ENCODE measurements at regions not wholly inside any gene's neighbourhood (a gene's known extent, or its start where the extent isn't known, plus 50 kb on each side); places are given as distances from the start of the nearest gene placed in this dataset.

DNA sequence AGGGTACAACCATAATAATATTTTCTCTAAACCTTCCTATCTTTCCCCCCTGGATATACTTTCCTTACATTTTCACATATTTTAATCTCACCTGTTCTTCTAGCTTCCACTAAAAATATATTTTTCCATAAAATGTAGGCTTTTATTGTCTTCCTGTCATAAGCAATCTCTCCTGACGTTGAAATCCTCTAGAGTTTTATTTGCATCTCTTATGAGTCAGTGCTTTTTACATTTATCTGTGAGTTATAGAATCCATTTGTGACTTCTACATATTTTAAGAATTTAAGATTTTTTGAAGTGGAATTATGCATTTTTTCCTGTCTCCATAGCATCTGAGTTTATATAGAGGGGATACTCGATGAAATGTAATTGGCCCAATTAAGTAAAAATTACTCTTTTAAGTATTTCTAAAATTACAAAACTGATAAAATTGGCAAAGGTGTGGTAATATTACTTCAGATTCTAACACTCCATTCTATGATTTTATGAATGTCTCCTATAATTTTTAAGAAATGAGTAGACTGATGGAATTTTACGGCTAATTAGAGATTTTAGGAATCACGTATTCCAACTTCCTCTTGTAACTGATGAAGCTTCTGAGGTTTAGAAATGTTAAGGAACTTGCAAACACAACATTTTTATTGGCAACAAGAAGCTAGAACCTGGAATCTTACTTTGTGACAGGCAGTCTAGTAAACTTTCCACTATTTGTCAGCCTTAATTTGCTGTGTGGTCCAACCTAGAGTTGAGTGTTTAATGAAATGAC, 422.9 kb upstream of the SEMA3A start:
- Histone ChIP-seq H3K4me1 (no peaks in the 10 kb centered on the region), H3K4me3 (no peak overlapping the region), H3K27me3 (ENCODE audit: insufficient read depth in 3 of 3, low read length in 2 of 3) (no peaks in the 10 kb centered on the region), H3K36me3 (ENCODE audit: insufficient read depth in 1 of 2, low read depth in 1 of 2) (no peaks in the 10 kb centered on the region), H3K27ac (no peak overlapping the region), H3K9me3 (no peaks in the 10 kb centered on the region)
- no peak for DNase-seq
- no peak for ATAC-seq
- 74 to 81% (median 80%) methylated on average over 4 of the region's 4 CpGs for WGBS, 3 donors
- intact Hi-C loops (cut with DNase I), result no loop called here
- TF ChIP-seq, protein P1, sequence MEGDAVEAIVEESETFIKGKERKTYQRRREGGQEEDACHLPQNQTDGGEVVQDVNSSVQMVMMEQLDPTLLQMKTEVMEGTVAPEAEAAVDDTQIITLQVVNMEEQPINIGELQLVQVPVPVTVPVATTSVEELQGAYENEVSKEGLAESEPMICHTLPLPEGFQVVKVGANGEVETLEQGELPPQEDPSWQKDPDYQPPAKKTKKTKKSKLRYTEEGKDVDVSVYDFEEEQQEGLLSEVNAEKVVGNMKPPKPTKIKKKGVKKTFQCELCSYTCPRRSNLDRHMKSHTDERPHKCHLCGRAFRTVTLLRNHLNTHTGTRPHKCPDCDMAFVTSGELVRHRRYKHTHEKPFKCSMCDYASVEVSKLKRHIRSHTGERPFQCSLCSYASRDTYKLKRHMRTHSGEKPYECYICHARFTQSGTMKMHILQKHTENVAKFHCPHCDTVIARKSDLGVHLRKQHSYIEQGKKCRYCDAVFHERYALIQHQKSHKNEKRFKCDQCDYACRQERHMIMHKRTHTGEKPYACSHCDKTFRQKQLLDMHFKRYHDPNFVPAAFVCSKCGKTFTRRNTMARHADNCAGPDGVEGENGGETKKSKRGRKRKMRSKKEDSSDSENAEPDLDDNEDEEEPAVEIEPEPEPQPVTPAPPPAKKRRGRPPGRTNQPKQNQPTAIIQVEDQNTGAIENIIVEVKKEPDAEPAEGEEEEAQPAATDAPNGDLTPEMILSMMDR (IDR thresholded peaks at IDR 0.05), result no peak

GRCh38 chr7:84614821-84615501, 420.4 kb upstream of the SEMA3A start:
- H3K9me3 ChIP-seq, result no peaks in the 10 kb centered on the region
- no peak overlapping the region for H3K27ac ChIP-seq
- intact Hi-C loops (cut with DNase I), result no loop called here
- no peaks in the 10 kb centered on the region for H3K27me3 ChIP-seq (ENCODE audit: insufficient read depth in 3 of 3, low read length in 2 of 3)
- TF ChIP-seq, protein P1 (IDR thresholded peaks at IDR 0.05), result no peak
- DNase-seq, result no peak
- no peaks in the 10 kb centered on the region for H3K4me1 ChIP-seq
- H3K36me3 ChIP-seq (ENCODE audit: insufficient read depth in 1 of 2, low read depth in 1 of 2), result no peaks in the 10 kb centered on the region
- ATAC-seq, result no peak
- no peak overlapping the region for H3K4me3 ChIP-seq

- H3K4me3 ChIP-seq, result no peak overlapping the region
- WGBS, 3 donors, result 68 to 73% (median 71%) methylated on average over 5 of the region's 5 CpGs
- H3K36me3 ChIP-seq (ENCODE audit: insufficient read depth in 1 of 2, low read depth in 1 of 2), result no peaks in the 10 kb centered on the region
- ATAC-seq, result no peak
- intact Hi-C loops (cut with DNase I), result no loop called here
- TF ChIP-seq, protein P1 (IDR thresholded peaks at IDR 0.05), result no peak
- no peak for DNase-seq
- H3K4me1 ChIP-seq, result no peaks in the 10 kb centered on the region
- H3K27ac ChIP-seq, result no peak overlapping the region
- no peaks in the 10 kb centered on the region for H3K27me3 ChIP-seq (ENCODE audit: insufficient read depth in 3 of 3, low read length in 2 of 3)
- H3K9me3 ChIP-seq, result no peaks in the 10 kb centered on the region
Observed at GRCh38 chr7:84612981-84613681, 418.5 kb upstream of the SEMA3A start.

- TF ChIP-seq, protein P1 (IDR thresholded peaks at IDR 0.05), result no peak
- no peak for ATAC-seq
- H3K4me3 ChIP-seq, result no peak overlapping the region
- no peak for DNase-seq
- H3K4me1 ChIP-seq, result no peaks in the 10 kb centered on the region
- no peaks in the 10 kb centered on the region for H3K36me3 ChIP-seq (ENCODE audit: insufficient read depth in 1 of 2, low read depth in 1 of 2)
- no peaks in the 10 kb centered on the region for H3K9me3 ChIP-seq
- H3K27ac ChIP-seq, result no peak overlapping the region
- no peaks in the 10 kb centered on the region for H3K27me3 ChIP-seq (ENCODE audit: insufficient read depth in 3 of 3, low read length in 2 of 3)
- WGBS, 3 donors, result 48 to 66% (median 56%) methylated on average over 2 of the region's 2 CpGs
- intact Hi-C loops (cut with DNase I), result no loop called here
Observed at GRCh38 chr7:84611391-84611790, 416.8 kb upstream of the SEMA3A start.
